Upper lobe of left lung (tissue), 4 donors: ENCODE measurements at regions not wholly inside any gene's neighbourhood (a gene's known extent, or its start where the extent isn't known, plus 50 kb on each side); places are given as distances from the start of the nearest gene placed in this dataset.

Experiments used
- EP300 ChIP-seq, 4 donors: sonication (generic); formaldehyde crosslinking; IDR thresholded peaks; one replicate each; pipeline ENCODE4 v1.5.1; 2017; ENCODE audit warnings: antibody characterized with exemption in 4 of 4, control low read depth in 2 of 4
- POLR2A ChIP-seq, 4 donors: fragments of 450-650 bp; IDR thresholded peaks; one replicate each; pipeline ENCODE4 v1.5.1; 2016 to 2017; ENCODE audit warnings: antibody characterized with exemption in 4 of 4, mild to moderate bottlenecking in 2 of 4
- POLR2AphosphoS5 ChIP-seq, 2 donors: sonication (generic); formaldehyde crosslinking; IDR thresholded peaks; one replicate each; pipeline ENCODE4 v1.5.1; 2017; ENCODE audit warnings: antibody characterized with exemption in 2 of 2
- TF ChIP-seq, protein P1 (sequence below), 6 experiments: fragments of 450-650 bp in 4 of 6; fragments of 200-600 bp in 2 of 6; sonication (generic) in 2 of 6; IDR thresholded peaks; one replicate each; pipeline ENCODE4 v1.5.1; 2016 to 2019; ENCODE audit warnings: antibody characterized with exemption in 6 of 6

DNA sequence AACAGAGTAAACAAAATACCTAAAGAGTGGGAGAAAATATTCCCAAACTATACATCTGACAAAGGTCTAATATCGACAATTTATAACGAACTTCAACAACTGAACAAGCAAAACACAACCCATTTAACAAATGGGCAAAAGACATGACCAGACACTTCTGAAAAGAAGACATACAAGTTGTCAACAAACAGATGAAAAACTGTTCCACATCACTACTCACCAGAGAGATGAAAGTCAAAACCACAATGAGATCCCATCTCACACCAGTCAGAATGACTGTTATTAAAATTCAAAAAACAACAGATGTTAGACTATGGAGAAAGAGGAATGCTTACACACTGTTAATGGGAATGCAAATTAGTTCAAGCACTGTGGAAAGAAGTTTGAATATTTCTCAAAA, 233.8 kb upstream of the EDNRB start:
- TF ChIP-seq, protein P1, sequence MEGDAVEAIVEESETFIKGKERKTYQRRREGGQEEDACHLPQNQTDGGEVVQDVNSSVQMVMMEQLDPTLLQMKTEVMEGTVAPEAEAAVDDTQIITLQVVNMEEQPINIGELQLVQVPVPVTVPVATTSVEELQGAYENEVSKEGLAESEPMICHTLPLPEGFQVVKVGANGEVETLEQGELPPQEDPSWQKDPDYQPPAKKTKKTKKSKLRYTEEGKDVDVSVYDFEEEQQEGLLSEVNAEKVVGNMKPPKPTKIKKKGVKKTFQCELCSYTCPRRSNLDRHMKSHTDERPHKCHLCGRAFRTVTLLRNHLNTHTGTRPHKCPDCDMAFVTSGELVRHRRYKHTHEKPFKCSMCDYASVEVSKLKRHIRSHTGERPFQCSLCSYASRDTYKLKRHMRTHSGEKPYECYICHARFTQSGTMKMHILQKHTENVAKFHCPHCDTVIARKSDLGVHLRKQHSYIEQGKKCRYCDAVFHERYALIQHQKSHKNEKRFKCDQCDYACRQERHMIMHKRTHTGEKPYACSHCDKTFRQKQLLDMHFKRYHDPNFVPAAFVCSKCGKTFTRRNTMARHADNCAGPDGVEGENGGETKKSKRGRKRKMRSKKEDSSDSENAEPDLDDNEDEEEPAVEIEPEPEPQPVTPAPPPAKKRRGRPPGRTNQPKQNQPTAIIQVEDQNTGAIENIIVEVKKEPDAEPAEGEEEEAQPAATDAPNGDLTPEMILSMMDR (IDR thresholded peaks at IDR 0.05), result no peak
- TF ChIP-seq EP300 (IDR thresholded peaks at IDR 0.05) (no peak), POLR2A (IDR thresholded peaks at IDR 0.05) (no peak), POLR2AphosphoS5 (IDR thresholded peaks at IDR 0.05) (no peak)
